ENCODE measurements at regions not wholly inside any gene's neighbourhood (a gene's known extent, or its start where the extent isn't known, plus 50 kb on each side); places are given as distances from the start of the nearest gene placed in this dataset.

DNA sequence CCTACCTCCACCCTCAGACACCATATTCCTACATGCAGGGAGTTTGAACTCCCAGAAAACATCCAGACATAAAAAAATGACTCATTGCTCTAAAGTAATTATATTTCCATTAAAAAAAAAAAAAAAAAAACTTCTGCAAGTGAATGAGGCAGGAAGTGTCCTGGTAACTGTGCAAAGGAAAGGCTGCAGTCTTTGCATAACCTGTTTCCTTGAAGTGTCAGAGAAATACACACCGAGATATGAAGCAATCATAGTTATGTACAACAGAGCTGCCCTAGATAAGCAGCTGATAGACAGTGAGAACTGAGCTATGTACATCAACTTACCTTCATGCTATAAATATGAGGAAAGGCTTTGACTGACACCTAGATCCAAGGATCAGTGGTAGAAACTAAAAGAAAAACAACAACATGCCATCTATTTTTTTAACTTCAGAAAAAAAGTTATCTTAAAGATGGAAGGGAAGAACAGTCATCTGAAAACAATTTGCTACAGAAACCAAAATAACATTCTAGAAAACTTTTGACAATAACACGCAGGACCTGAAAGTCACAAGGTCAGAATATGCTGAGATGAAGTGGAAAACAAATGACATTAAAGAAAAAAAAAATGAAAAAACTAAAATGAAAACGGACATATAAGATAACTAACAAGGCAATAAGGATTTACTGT lies 263.2 kb downstream of the SEC23A start:
- no peaks in the 10 kb centered on the region for H3K9me3 ChIP-seq
- peaks cover 5 to 10% of the 10 kb centered on the region in 2 donors for H3K27me3 Mint-ChIP-seq
- CTCF ChIA-PET = no interaction called here
- no peaks in the 10 kb centered on the region for H3K4me1 ChIP-seq (ENCODE audit: control insufficient read depth in 1 of 2, extremely low read depth in 1 of 2, insufficient read depth in 2 of 2, low read length in 2 of 2)
- H3K4me3 ChIP-seq (ENCODE audit: control insufficient read depth in 1 of 2, extremely low read depth in 1 of 2, low read length in 1 of 2) = no peak overlapping the region
- no peaks in the 10 kb centered on the region for H3K36me3 ChIP-seq (ENCODE audit: control insufficient read depth in 2 of 2, extremely low read depth in 1 of 2, insufficient read depth in 1 of 2, low read length in 1 of 2)
- ATAC-seq (replicated peaks in 1 of 4) = no peak
- no peak for DNase-seq
- H3K4me1 Mint-ChIP-seq = no peaks in the 10 kb centered on the region
- no peak overlapping the region for H3K27ac ChIP-seq (ENCODE audit: low read length)
- H3K27me3 ChIP-seq (replicated peaks in 1 of 2; ENCODE audit: control insufficient read depth in 2 of 2, extremely low read depth in 1 of 2, insufficient read depth in 2 of 2, low read length in 1 of 2) = peaks cover 0 to 19% of the 10 kb centered on the region in 2 experiments
- POLR2A ChIA-PET = interaction anchor here in 1 of 2 donors (0.7 kb wide), 2 partner anchors 326 to 981 kb away, joined by 7 to 8 read pairs; no protein-coding TSS in a partner anchor
- no peaks in the 10 kb centered on the region for H3K9me3 Mint-ChIP-seq
- no peaks in the 10 kb centered on the region for H3K36me3 Mint-ChIP-seq
- H3K27ac Mint-ChIP-seq = no peak overlapping the region
- no peak overlapping the region for H3K4me3 Mint-ChIP-seq
- no CpG with 5 or more reads among the region's 3 CpGs for WGBS (ENCODE audit: insufficient coverage)

GRCh38 chr14:38838979-38839323 lies 264.1 kb downstream of the SEC23A start:
- no peaks in the 10 kb centered on the region for H3K4me1 Mint-ChIP-seq

DNA sequence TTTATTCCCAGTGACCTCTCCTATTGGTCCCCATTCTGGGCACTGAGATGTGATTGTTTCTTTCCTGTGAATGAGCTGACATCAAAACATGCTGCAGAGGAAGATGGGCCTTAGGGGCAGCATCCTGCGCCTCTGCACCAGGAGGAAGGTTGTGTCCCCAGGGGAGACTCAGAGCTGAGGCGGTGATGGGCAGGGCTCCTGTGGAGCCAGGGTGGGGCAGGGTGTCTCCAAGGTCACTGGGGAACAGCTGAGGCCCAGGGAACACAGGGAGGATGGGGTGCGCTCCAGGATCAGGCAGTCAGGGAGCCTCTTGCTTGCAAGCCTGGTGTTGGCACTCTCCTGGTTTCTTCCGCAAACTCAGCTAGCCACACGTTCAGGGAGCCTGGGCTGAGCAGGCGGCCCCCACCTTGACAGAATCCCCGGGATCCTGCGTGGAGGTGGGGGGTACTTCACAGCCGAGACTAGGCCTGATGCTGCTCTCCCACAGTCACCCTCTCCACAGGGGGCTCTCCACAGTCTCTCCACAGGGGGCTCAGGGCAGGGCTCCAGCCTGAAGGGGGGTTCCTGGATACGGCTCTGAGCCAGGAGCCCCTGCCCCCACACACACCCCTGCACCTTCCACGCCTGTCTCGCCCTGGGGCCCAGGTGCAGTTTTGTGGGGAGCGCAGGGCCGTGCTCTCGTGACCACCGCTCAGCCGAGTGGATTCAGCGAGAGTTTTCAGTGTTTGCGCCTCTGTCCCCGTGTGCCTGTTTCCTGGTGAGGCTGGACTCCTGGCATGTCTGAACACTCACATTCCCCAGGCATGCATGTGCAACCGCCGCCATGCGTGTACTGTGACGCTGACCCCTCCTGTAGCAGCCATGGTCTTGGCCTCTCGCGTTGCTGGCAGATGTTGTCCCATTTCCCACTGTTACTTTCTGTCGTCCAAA lies 264.7 kb downstream of the SEC23A start:
- WGBS (ENCODE audit: insufficient coverage) = 93% methylated on average over 22 of the region's 27 CpGs
- CTCF ChIA-PET = no interaction called here
- no peak overlapping the region for H3K4me3 Mint-ChIP-seq
- peak in 1 of 4 experiments; percentile 13 for ATAC-seq (replicated peaks in 1 of 4)
- Histone ChIP-seq H3K36me3 (ENCODE audit: control insufficient read depth in 2 of 2, extremely low read depth in 1 of 2, insufficient read depth in 1 of 2, low read length in 1 of 2) (no peaks in the 10 kb centered on the region), H3K4me1 (ENCODE audit: control insufficient read depth in 1 of 2, extremely low read depth in 1 of 2, insufficient read depth in 2 of 2, low read length in 2 of 2) (no peaks in the 10 kb centered on the region), H3K27me3 (replicated peaks in 1 of 2; ENCODE audit: control insufficient read depth in 2 of 2, extremely low read depth in 1 of 2, insufficient read depth in 2 of 2, low read length in 1 of 2) (peaks cover 0 to 19% of the 10 kb centered on the region in 2 experiments), H3K27ac (ENCODE audit: low read length) (no peak overlapping the region), H3K4me3 (ENCODE audit: control insufficient read depth in 1 of 2, extremely low read depth in 1 of 2, low read length in 1 of 2) (no peak overlapping the region), H3K9me3 (no peaks in the 10 kb centered on the region)
- peaks cover 8 to 9% of the 10 kb centered on the region in 2 donors for H3K27me3 Mint-ChIP-seq
- no peaks in the 10 kb centered on the region for H3K4me1 Mint-ChIP-seq
- no peaks in the 10 kb centered on the region for H3K9me3 Mint-ChIP-seq
- H3K27ac Mint-ChIP-seq = no peak overlapping the region
- H3K36me3 Mint-ChIP-seq = no peaks in the 10 kb centered on the region
- POLR2A ChIA-PET = no interaction called here
- DNase-seq = no peak

More at GRCh38 chr14:38838979-38839323, 264.1 kb downstream of the SEC23A start:
- H3K27ac Mint-ChIP-seq = no peak overlapping the region
- no peaks in the 10 kb centered on the region for H3K36me3 Mint-ChIP-seq
- CTCF ChIA-PET = no interaction called here
- Histone ChIP-seq H3K36me3 (ENCODE audit: control insufficient read depth in 2 of 2, extremely low read depth in 1 of 2, insufficient read depth in 1 of 2, low read length in 1 of 2) (no peaks in the 10 kb centered on the region), H3K4me3 (ENCODE audit: control insufficient read depth in 1 of 2, extremely low read depth in 1 of 2, low read length in 1 of 2) (no peak overlapping the region), H3K4me1 (ENCODE audit: control insufficient read depth in 1 of 2, extremely low read depth in 1 of 2, insufficient read depth in 2 of 2, low read length in 2 of 2) (no peaks in the 10 kb centered on the region), H3K27ac (ENCODE audit: low read length) (no peak overlapping the region), H3K27me3 (replicated peaks in 1 of 2; ENCODE audit: control insufficient read depth in 2 of 2, extremely low read depth in 1 of 2, insufficient read depth in 2 of 2, low read length in 1 of 2) (peaks cover 0 to 19% of the 10 kb centered on the region in 2 experiments), H3K9me3 (no peaks in the 10 kb centered on the region)
- POLR2A ChIA-PET = no interaction called here
- DNase-seq (no peak), ATAC-seq (replicated peaks in 1 of 4) (no peak)
- WGBS (ENCODE audit: insufficient coverage) = 91% methylated on average over 5 of the region's 8 CpGs
- peaks cover 8 to 10% of the 10 kb centered on the region in 2 donors for H3K27me3 Mint-ChIP-seq
- H3K9me3 Mint-ChIP-seq = no peaks in the 10 kb centered on the region
- H3K4me3 Mint-ChIP-seq = no peak overlapping the region

- no peaks in the 10 kb centered on the region for H3K4me1 ChIP-seq (ENCODE audit: control insufficient read depth in 1 of 2, extremely low read depth in 1 of 2, insufficient read depth in 2 of 2, low read length in 2 of 2)
- Mint-ChIP-seq H3K9me3 (no peaks in the 10 kb centered on the region), H3K36me3 (no peaks in the 10 kb centered on the region), H3K4me1 (no peaks in the 10 kb centered on the region), H3K27ac (no peak overlapping the region), H3K4me3 (no peak overlapping the region), H3K27me3 (peaks cover 8 to 9% of the 10 kb centered on the region in 2 donors)
- H3K9me3 ChIP-seq = no peaks in the 10 kb centered on the region
- CTCF ChIA-PET = no interaction called here
- no peak for DNase-seq
- H3K4me3 ChIP-seq (ENCODE audit: control insufficient read depth in 1 of 2, extremely low read depth in 1 of 2, low read length in 1 of 2) = no peak overlapping the region
- POLR2A ChIA-PET = no interaction called here
- no peak for ATAC-seq (replicated peaks in 1 of 4)
- H3K27me3 ChIP-seq (replicated peaks in 1 of 2; ENCODE audit: control insufficient read depth in 2 of 2, extremely low read depth in 1 of 2, insufficient read depth in 2 of 2, low read length in 1 of 2) = peaks cover 0 to 19% of the 10 kb centered on the region in 2 experiments
- H3K27ac ChIP-seq (ENCODE audit: low read length) = no peak overlapping the region
- no peaks in the 10 kb centered on the region for H3K36me3 ChIP-seq (ENCODE audit: control insufficient read depth in 2 of 2, extremely low read depth in 1 of 2, insufficient read depth in 1 of 2, low read length in 1 of 2)
- 75% methylated on average over 15 of the region's 17 CpGs for WGBS (ENCODE audit: insufficient coverage)
Observed at GRCh38 chr14:38837343-38838048, 265.5 kb downstream of the SEC23A start.

GRCh38 chr14:38836539-38836938 lies 266.5 kb downstream of the SEC23A start:
- Histone ChIP-seq H3K27ac (ENCODE audit: low read length) (no peak overlapping the region), H3K9me3 (no peaks in the 10 kb centered on the region), H3K36me3 (ENCODE audit: control insufficient read depth in 2 of 2, extremely low read depth in 1 of 2, insufficient read depth in 1 of 2, low read length in 1 of 2) (no peaks in the 10 kb centered on the region), H3K4me1 (ENCODE audit: control insufficient read depth in 1 of 2, extremely low read depth in 1 of 2, insufficient read depth in 2 of 2, low read length in 2 of 2) (no peaks in the 10 kb centered on the region), H3K27me3 (replicated peaks in 1 of 2; ENCODE audit: control insufficient read depth in 2 of 2, extremely low read depth in 1 of 2, insufficient read depth in 2 of 2, low read length in 1 of 2) (peaks cover 0 to 19% of the 10 kb centered on the region in 2 experiments), H3K4me3 (ENCODE audit: control insufficient read depth in 1 of 2, extremely low read depth in 1 of 2, low read length in 1 of 2) (no peak overlapping the region)
- ChIA-PET POLR2A (no interaction called here), CTCF (no interaction called here)
- no peaks in the 10 kb centered on the region for H3K9me3 Mint-ChIP-seq
- ATAC-seq (replicated peaks in 1 of 4) (no peak), DNase-seq (no peak)
- no peak overlapping the region for H3K4me3 Mint-ChIP-seq
- no peak overlapping the region for H3K27ac Mint-ChIP-seq
- H3K4me1 Mint-ChIP-seq = no peaks in the 10 kb centered on the region
- no peaks in the 10 kb centered on the region for H3K36me3 Mint-ChIP-seq
- 85% methylated on average over 2 of the region's 7 CpGs for WGBS (ENCODE audit: insufficient coverage)
- H3K27me3 Mint-ChIP-seq = peaks cover 8 to 9% of the 10 kb centered on the region in 2 donors

DNA sequence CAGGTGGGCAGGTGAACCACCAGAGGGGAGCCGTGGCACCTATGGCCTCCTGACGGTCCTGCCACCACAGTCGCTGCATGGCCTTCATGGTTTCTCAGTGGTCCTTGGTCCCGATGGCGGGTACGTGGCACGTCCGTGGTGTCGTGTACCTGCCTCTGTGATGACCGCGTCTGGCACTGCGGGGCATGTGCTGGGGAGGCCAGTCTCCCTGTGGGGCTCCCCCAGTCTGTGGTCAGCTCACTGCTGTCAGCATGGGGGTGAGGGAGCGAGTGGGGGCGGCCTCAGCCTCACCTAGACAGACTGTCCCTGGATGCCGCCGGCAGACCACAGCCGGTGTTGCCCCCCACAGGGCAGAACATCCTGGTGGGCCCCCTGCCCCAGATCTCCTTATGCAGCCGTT lies 267.2 kb downstream of the SEC23A start:
- Mint-ChIP-seq H3K36me3 (no peaks in the 10 kb centered on the region), H3K4me1 (no peaks in the 10 kb centered on the region), H3K27ac (no peak overlapping the region), H3K9me3 (no peaks in the 10 kb centered on the region), H3K4me3 (no peak overlapping the region), H3K27me3 (peaks cover 8 to 9% of the 10 kb centered on the region in 2 donors)
- DNase-seq (no peak), ATAC-seq (replicated peaks in 1 of 4) (no peak)
- Histone ChIP-seq H3K9me3 (no peaks in the 10 kb centered on the region), H3K27me3 (replicated peaks in 1 of 2; ENCODE audit: control insufficient read depth in 2 of 2, extremely low read depth in 1 of 2, insufficient read depth in 2 of 2, low read length in 1 of 2) (peaks cover 0 to 19% of the 10 kb centered on the region in 2 experiments), H3K36me3 (ENCODE audit: control insufficient read depth in 2 of 2, extremely low read depth in 1 of 2, insufficient read depth in 1 of 2, low read length in 1 of 2) (no peaks in the 10 kb centered on the region), H3K4me1 (ENCODE audit: control insufficient read depth in 1 of 2, extremely low read depth in 1 of 2, insufficient read depth in 2 of 2, low read length in 2 of 2) (no peaks in the 10 kb centered on the region), H3K4me3 (ENCODE audit: control insufficient read depth in 1 of 2, extremely low read depth in 1 of 2, low read length in 1 of 2) (no peak overlapping the region), H3K27ac (ENCODE audit: low read length) (no peak overlapping the region)
- ChIA-PET CTCF (no interaction called here), POLR2A (no interaction called here)
- WGBS (ENCODE audit: insufficient coverage) = 92% methylated on average over 17 of the region's 18 CpGs
